ENCODE measurements at regions not wholly inside any gene's neighbourhood (a gene's known extent, or its start where the extent isn't known, plus 50 kb on each side); places are given as distances from the start of the nearest gene placed in this dataset.

- Histone ChIP-seq H3K27me3 (ENCODE audit: control insufficient read depth, insufficient read depth, low read length) (no peaks in the 10 kb centered on the region), H3K27ac (ENCODE audit: low read depth, low read length) (no peak overlapping the region), H3K9me3 (ENCODE audit: control insufficient read depth, insufficient read depth, low read length) (no peaks in the 10 kb centered on the region), H3K4me3 (ENCODE audit: low read depth, low read length) (no peak overlapping the region)
- ChIA-PET POLR2A (no interaction called here), CTCF (no interaction called here)
- no peak for TF ChIP-seq CTCF (IDR thresholded peaks at IDR 0.05; ENCODE audit: low read depth, low read length)
- no peak for DNase-seq (ENCODE audit: low read depth, low spot score)
Observed at GRCh38 chr10:28914701-28915100, 237.4 kb downstream of the BAMBI start.

- H3K27ac ChIP-seq (ENCODE audit: low read depth, low read length), result no peak overlapping the region
- no peak for TF ChIP-seq CTCF (IDR thresholded peaks at IDR 0.05; ENCODE audit: low read depth, low read length)
- H3K27me3 ChIP-seq (ENCODE audit: control insufficient read depth, insufficient read depth, low read length), result no peaks in the 10 kb centered on the region
- no peaks in the 10 kb centered on the region for H3K9me3 ChIP-seq (ENCODE audit: control insufficient read depth, insufficient read depth, low read length)
- ChIA-PET CTCF (interaction anchor here (0.5 kb wide), 1 partner anchor 265 kb away, joined by 3 read pairs; no protein-coding TSS in a partner anchor), POLR2A (no interaction called here)
- DNase-seq (ENCODE audit: low read depth, low spot score), result no peak
- H3K4me3 ChIP-seq (ENCODE audit: low read depth, low read length), result no peak overlapping the region
Observed at GRCh38 chr10:28915989-28916588, 238.8 kb downstream of the BAMBI start.

GRCh38 chr10:28920091-28920490, 242.8 kb downstream of the BAMBI start:
- ChIA-PET POLR2A (no interaction called here), CTCF (no interaction called here)
- no peak overlapping the region for H3K4me3 ChIP-seq (ENCODE audit: low read depth, low read length)

GRCh38 chr10:28922127-28922526, 244.8 kb downstream of the BAMBI start:
- ChIA-PET CTCF (interaction anchor here (0.7 kb wide), 1 partner anchor 91 kb away, joined by 3 read pairs; no protein-coding TSS in a partner anchor), POLR2A (no interaction called here)
- TF ChIP-seq CTCF (IDR thresholded peaks at IDR 0.05; ENCODE audit: low read depth, low read length), result no peak
- H3K9me3 ChIP-seq (ENCODE audit: control insufficient read depth, insufficient read depth, low read length), result peaks cover 12% of the 10 kb centered on the region
- no peak overlapping the region for H3K4me3 ChIP-seq (ENCODE audit: low read depth, low read length)
- no peaks in the 10 kb centered on the region for H3K27me3 ChIP-seq (ENCODE audit: control insufficient read depth, insufficient read depth, low read length)
- H3K27ac ChIP-seq (ENCODE audit: low read depth, low read length), result peak overlapping the region; percentile 11
- no peak for DNase-seq (ENCODE audit: low read depth, low spot score)

More at GRCh38 chr10:28920091-28920490, 242.8 kb downstream of the BAMBI start:
- no peak for DNase-seq (ENCODE audit: low read depth, low spot score)
- no peaks in the 10 kb centered on the region for H3K27me3 ChIP-seq (ENCODE audit: control insufficient read depth, insufficient read depth, low read length)
- TF ChIP-seq CTCF (IDR thresholded peaks at IDR 0.05; ENCODE audit: low read depth, low read length), result no peak
- no peak overlapping the region for H3K27ac ChIP-seq (ENCODE audit: low read depth, low read length)
- H3K9me3 ChIP-seq (ENCODE audit: control insufficient read depth, insufficient read depth, low read length), result peaks cover 9% of the 10 kb centered on the region

DNA sequence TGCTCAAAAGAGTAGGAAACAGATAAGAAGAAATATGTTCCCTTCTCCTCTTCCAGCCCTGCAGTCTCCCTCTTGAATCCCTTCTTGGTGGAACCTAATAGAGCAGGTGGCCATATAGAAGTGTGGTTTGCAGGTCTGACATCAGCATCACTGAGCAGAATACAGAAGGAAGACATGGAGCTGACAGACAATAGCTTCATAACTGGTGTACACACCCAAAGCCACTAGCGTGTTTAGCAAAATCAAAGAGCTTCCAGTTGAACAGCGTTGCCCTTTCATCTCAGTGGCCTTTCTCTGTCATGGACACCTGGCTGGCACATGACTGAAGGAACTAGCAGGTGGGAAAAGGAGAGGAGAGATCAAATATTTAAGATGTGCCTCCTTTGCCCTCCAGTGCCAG, 245.5 kb downstream of the BAMBI start:
- ChIA-PET CTCF (no interaction called here), POLR2A (no interaction called here)
- Histone ChIP-seq H3K4me3 (ENCODE audit: low read depth, low read length) (no peak overlapping the region), H3K27me3 (ENCODE audit: control insufficient read depth, insufficient read depth, low read length) (no peaks in the 10 kb centered on the region), H3K27ac (ENCODE audit: low read depth, low read length) (no peak overlapping the region), H3K9me3 (ENCODE audit: control insufficient read depth, insufficient read depth, low read length) (peaks cover 12% of the 10 kb centered on the region)
- TF ChIP-seq CTCF (IDR thresholded peaks at IDR 0.05; ENCODE audit: low read depth, low read length), result no peak
- DNase-seq (ENCODE audit: low read depth, low spot score), result no peak
